DND-41 (cell line): ENCODE measurements at regions not wholly inside any gene's neighbourhood (a gene's known extent, or its start where the extent isn't known, plus 50 kb on each side); places are given as distances from the start of the nearest gene placed in this dataset.
"Not testable (repeated sequence)": the region's sequence is repeated elsewhere in the genome, so short reads cannot be mapped to it uniquely, and the experiment has no call there.

Experiments used
- ATAC-seq: fragments of 200-7000 bp; cut with Tn5 transposase; 3 replicates; pipeline ENCODE4 v1.9.1; 2021; ENCODE audit warnings: low read depth; ENCODE audit not compliant: insufficient read depth
- DNase-seq: peaks from one replicate; pipeline ENCODE4 v3.0.0-alpha.2; 2020
- H2AFZ ChIP-seq: 2 replicates; pipeline ENCODE4 v1.6.0; 2012; ENCODE audit warnings: low read depth, low read length
- H3K27ac ChIP-seq: 2 replicates; pipeline ENCODE4 v1.5.1; 2012; ENCODE audit warnings: low read length, inconsistent platforms
- H3K27me3 ChIP-seq: fragments of 200-600 bp; sonication (generic); 2 replicates; pipeline ENCODE4 v1.6.0; 2012; ENCODE audit warnings: low read length, mild to moderate bottlenecking, inconsistent platforms; ENCODE audit not compliant: insufficient read depth, poor library complexity
- H3K36me3 ChIP-seq: 2 replicates; pipeline ENCODE4 v1.5.1; 2012; ENCODE audit warnings: low read length, inconsistent platforms; ENCODE audit not compliant: insufficient read depth
- H3K4me1 ChIP-seq: 2 replicates; pipeline ENCODE4 v1.5.1; 2012; ENCODE audit warnings: mild to moderate bottlenecking, low read length; ENCODE audit not compliant: insufficient read depth
- H3K4me2 ChIP-seq: 2 replicates; pipeline ENCODE4 v1.6.0; 2012; ENCODE audit warnings: mild to moderate bottlenecking, moderate library complexity, low read length, inconsistent platforms; ENCODE audit not compliant: insufficient read depth
- H3K4me3 ChIP-seq, 2 experiments: fragments of 200-600 bp in 1 of 2; shearing (Covaris generic) in 1 of 2; 2 replicates each; pipeline ENCODE4 v1.5.1; 2012 to 2016; ENCODE audit warnings: inconsistent platforms in 2 of 2, low read length in 2 of 2, mild to moderate bottlenecking in 2 of 2, low read depth in 1 of 2, moderate library complexity in 1 of 2
- H3K79me2 ChIP-seq: 2 replicates; pipeline ENCODE4 v1.6.0; 2012; ENCODE audit warnings: low read length, inconsistent platforms; ENCODE audit not compliant: insufficient read depth
- H3K9ac ChIP-seq: 2 replicates; pipeline ENCODE4 v1.6.0; 2012; ENCODE audit warnings: low read depth, mild to moderate bottlenecking, inconsistent platforms, low read length, moderate library complexity
- H3K9me3 ChIP-seq: 2 replicates; pipeline ENCODE4 v1.5.1; 2012; ENCODE audit warnings: low read length, moderate library complexity, mild to moderate bottlenecking, inconsistent platforms; ENCODE audit not compliant: insufficient read depth, severe bottlenecking
- H4K20me1 ChIP-seq: 2 replicates; pipeline ENCODE4 v1.6.0; 2012; ENCODE audit warnings: low read length; ENCODE audit not compliant: insufficient read depth
- CTCF ChIP-seq: IDR thresholded peaks from 2 replicates; pipeline ENCODE4 v1.5.1; 2012; ENCODE audit warnings: borderline replicate concordance, low read length, moderate library complexity, mild to moderate bottlenecking; ENCODE audit not compliant: poor library complexity, severe bottlenecking; ENCODE audit errors: extremely low read depth
- EZH2 ChIP-seq: IDR thresholded peaks from 3 replicates; pipeline ENCODE4 v1.6.1; 2012; ENCODE audit warnings: borderline replicate concordance, low read depth, mild to moderate bottlenecking, moderate library complexity, low read length, inconsistent platforms; ENCODE audit not compliant: severe bottlenecking

GRCh38 chrX:980587-981235 is 231.7 kb downstream of the CRLF2 start:
- H3K4me1 ChIP-seq: no peaks in the 10 kb centered on the region
- no peaks in the 10 kb centered on the region for H4K20me1 ChIP-seq
- H3K4me2 ChIP-seq: no peak overlapping the region
- H3K9ac ChIP-seq: no peak overlapping the region
- TF ChIP-seq EZH2: no peak
- no peak for TF ChIP-seq CTCF
- H3K27me3 ChIP-seq: no peaks in the 10 kb centered on the region
- no peaks in the 10 kb centered on the region for H3K79me2 ChIP-seq
- H3K9me3 ChIP-seq: peaks cover 12% of the 10 kb centered on the region
- no peak overlapping the region for H3K27ac ChIP-seq
- DNase-seq: no peak
- ATAC-seq: no peak
- H2AFZ ChIP-seq: no peak overlapping the region
- no peak overlapping the region for H3K4me3 ChIP-seq
- no peaks in the 10 kb centered on the region for H3K36me3 ChIP-seq

- H3K4me3 ChIP-seq, DNase-seq, H3K79me2 ChIP-seq, ATAC-seq, H3K9me3 ChIP-seq, H3K27me3 ChIP-seq, H3K4me1 ChIP-seq, H2AFZ ChIP-seq, H3K36me3 ChIP-seq, H3K27ac ChIP-seq, H3K9ac ChIP-seq, H3K4me2 ChIP-seq, H4K20me1 ChIP-seq: not testable (repeated sequence)
These were observed 233.3 kb downstream of the CRLF2 start for GRCh38 chrX:979127-979526.

- H3K4me3 ChIP-seq: no peak overlapping the region
- no peak overlapping the region for H2AFZ ChIP-seq
- H3K79me2 ChIP-seq: no peaks in the 10 kb centered on the region
- H3K9ac ChIP-seq: no peak overlapping the region
- DNase-seq (no peak), ATAC-seq (no peak)
- H3K9me3 ChIP-seq: no peaks in the 10 kb centered on the region
- TF ChIP-seq CTCF: no peak
- TF ChIP-seq EZH2: no peak
- no peak overlapping the region for H3K4me2 ChIP-seq
- no peaks in the 10 kb centered on the region for H3K4me1 ChIP-seq
- H4K20me1 ChIP-seq: no peaks in the 10 kb centered on the region
- H3K36me3 ChIP-seq: no peaks in the 10 kb centered on the region
- H3K27ac ChIP-seq: no peak overlapping the region
- no peaks in the 10 kb centered on the region for H3K27me3 ChIP-seq
These were observed 239.3 kb downstream of the CRLF2 start for GRCh38 chrX:973010-973632.

- ATAC-seq (no peak), DNase-seq (no peak)
- no peak for TF ChIP-seq CTCF
- TF ChIP-seq EZH2: no peak
These were observed 244.1 kb downstream of the CRLF2 start for GRCh38 chrX:968148-968965.

More at GRCh38 chrX:968148-968965, 244.1 kb downstream of the CRLF2 start:
- Histone ChIP-seq H3K9me3 (no peaks in the 10 kb centered on the region), H3K27me3 (no peaks in the 10 kb centered on the region), H3K4me1 (no peaks in the 10 kb centered on the region), H3K79me2 (no peaks in the 10 kb centered on the region), H3K36me3 (no peaks in the 10 kb centered on the region), H3K4me2 (no peak overlapping the region), H3K9ac (no peak overlapping the region), H2AFZ (no peak overlapping the region), H3K27ac (no peak overlapping the region), H4K20me1 (no peaks in the 10 kb centered on the region), H3K4me3 (no peak overlapping the region)
